ENCODE measurements at regions not wholly inside any gene's neighbourhood (a gene's known extent, or its start where the extent isn't known, plus 50 kb on each side); places are given as distances from the start of the nearest gene placed in this dataset.

DNA sequence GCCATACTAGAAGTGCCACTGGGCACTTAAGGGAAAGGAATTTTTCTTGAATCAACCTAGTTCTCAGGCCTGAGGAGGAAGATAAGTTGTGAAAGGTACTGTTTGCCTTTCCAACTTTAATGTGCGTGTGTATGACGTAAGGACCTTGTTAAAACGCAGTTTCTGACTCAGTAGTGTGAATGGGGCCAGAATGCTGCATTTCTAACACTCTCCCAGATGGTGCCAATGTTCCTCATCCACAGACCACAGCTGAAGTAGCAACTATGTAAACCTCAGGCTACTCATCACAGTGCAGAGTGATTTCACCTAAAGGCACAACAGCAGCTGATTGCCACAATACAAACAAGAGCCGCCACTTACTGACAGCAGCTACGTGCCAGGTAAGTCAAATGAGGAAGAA lies 103.6 kb downstream of the OTOL1 start:
- TF ChIP-seq, protein P1, sequence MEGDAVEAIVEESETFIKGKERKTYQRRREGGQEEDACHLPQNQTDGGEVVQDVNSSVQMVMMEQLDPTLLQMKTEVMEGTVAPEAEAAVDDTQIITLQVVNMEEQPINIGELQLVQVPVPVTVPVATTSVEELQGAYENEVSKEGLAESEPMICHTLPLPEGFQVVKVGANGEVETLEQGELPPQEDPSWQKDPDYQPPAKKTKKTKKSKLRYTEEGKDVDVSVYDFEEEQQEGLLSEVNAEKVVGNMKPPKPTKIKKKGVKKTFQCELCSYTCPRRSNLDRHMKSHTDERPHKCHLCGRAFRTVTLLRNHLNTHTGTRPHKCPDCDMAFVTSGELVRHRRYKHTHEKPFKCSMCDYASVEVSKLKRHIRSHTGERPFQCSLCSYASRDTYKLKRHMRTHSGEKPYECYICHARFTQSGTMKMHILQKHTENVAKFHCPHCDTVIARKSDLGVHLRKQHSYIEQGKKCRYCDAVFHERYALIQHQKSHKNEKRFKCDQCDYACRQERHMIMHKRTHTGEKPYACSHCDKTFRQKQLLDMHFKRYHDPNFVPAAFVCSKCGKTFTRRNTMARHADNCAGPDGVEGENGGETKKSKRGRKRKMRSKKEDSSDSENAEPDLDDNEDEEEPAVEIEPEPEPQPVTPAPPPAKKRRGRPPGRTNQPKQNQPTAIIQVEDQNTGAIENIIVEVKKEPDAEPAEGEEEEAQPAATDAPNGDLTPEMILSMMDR (IDR thresholded peaks at IDR 0.05; ENCODE audit: insufficient read depth, low read length, poor library complexity, severe bottlenecking), result no peak
- H3K27me3 ChIP-seq (ENCODE audit: control insufficient read depth, insufficient read depth, low read length), result no peaks in the 10 kb centered on the region

DNA sequence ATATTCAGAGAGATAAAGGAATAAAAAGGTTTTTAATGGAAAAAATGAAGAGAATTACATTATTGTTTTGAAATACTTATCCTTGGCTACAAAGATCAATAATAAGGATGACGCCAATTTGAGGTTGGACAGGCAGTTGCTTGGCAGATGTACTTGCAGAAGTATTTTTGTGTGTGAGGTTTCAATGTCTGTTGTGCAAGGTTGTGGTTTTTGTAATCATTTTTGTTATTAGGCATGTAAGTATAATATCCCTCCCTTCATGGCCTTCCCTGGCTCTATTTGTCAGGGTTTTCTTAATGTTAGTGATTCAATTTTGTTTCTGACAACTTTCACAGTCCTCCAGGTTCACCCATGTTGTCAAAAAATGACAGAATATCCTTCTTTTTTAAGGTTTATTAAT lies 105.9 kb downstream of the OTOL1 start:
- no peaks in the 10 kb centered on the region for H3K27me3 ChIP-seq (ENCODE audit: control insufficient read depth, insufficient read depth, low read length)
- TF ChIP-seq, protein P1 (IDR thresholded peaks at IDR 0.05; ENCODE audit: insufficient read depth, low read length, poor library complexity, severe bottlenecking), result no peak
- no peak for DNase-seq (ENCODE audit: low read depth)
- no peaks in the 10 kb centered on the region for H3K36me3 ChIP-seq (ENCODE audit: control insufficient read depth, insufficient read depth, low read length)
- no peak overlapping the region for H3K4me3 ChIP-seq (ENCODE audit: low read depth, low read length)

More for the DNA sequence above, 103.6 kb downstream of the OTOL1 start:
- Histone ChIP-seq H3K36me3 (ENCODE audit: control insufficient read depth, insufficient read depth, low read length) (no peaks in the 10 kb centered on the region), H3K4me3 (ENCODE audit: low read depth, low read length) (no peak overlapping the region)
- no peak for DNase-seq (ENCODE audit: low read depth)

DNA sequence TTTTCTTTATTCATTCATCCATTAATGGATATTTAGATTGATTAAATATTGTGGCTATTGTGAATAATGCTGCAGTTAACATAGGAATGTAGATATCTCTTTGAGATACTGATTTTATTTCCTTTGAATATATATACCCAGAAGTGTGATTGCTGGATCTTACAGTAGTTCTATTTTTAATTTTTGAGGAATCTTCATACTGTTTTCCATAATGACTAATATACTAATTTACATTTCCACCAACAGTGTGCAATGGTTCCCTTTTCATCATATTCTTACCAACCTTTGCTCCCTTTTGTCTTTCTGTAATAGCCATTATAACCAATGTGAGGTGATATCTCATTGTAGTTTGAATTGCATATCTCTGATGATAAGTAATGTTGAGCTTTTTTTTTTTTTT lies 106.3 kb downstream of the OTOL1 start:
- Histone ChIP-seq H3K27me3 (ENCODE audit: control insufficient read depth, insufficient read depth, low read length) (no peaks in the 10 kb centered on the region), H3K36me3 (ENCODE audit: control insufficient read depth, insufficient read depth, low read length) (no peaks in the 10 kb centered on the region), H3K4me3 (ENCODE audit: low read depth, low read length) (no peak overlapping the region)
- TF ChIP-seq, protein P1 (IDR thresholded peaks at IDR 0.05; ENCODE audit: insufficient read depth, low read length, poor library complexity, severe bottlenecking), result no peak
- no peak for DNase-seq (ENCODE audit: low read depth)

DNA sequence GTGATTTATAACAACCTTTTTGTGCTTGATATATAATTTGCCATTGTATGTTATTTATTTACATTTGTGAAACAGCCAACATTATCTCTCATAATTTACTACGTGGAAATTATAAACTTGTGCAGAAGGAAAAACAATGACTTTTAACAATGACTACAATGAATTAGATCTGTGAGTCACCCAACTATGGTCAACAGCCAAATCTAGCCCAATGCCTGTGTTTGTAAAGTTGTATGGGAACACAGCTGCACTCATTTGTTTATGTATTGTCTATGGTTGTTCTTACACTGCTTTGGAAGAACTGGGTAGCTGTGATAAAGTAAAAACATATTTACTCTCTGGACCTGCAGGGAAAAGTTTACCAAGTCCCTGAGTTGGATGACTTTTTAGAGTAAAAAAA lies 110.4 kb downstream of the OTOL1 start:
- no peak overlapping the region for H3K4me3 ChIP-seq (ENCODE audit: low read depth, low read length)
- TF ChIP-seq, protein P1 (IDR thresholded peaks at IDR 0.05; ENCODE audit: insufficient read depth, low read length, poor library complexity, severe bottlenecking), result no peak
- H3K27me3 ChIP-seq (ENCODE audit: control insufficient read depth, insufficient read depth, low read length), result no peaks in the 10 kb centered on the region
- DNase-seq (ENCODE audit: low read depth), result no peak
- H3K36me3 ChIP-seq (ENCODE audit: control insufficient read depth, insufficient read depth, low read length), result no peaks in the 10 kb centered on the region

DNA sequence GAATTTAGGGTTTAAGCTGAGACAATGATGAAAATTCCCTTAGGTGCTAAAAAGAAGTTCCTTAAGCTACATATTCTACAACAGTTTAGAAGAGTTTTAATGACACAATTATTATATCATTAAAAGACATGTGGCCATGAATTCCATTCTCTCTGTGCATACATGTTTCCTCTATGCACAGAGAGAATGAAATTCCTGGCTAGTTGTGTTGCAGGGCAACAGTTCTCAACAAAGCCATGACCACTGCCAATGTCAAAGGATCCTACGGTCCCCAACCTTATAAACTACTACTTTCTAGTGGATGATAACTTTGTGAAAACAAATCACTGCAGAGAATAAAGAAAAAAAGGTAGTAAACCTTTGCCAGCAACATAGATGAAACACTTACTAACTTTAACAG lies 122.7 kb downstream of the OTOL1 start:
- TF ChIP-seq, protein P1 (IDR thresholded peaks at IDR 0.05; ENCODE audit: insufficient read depth, low read length, poor library complexity, severe bottlenecking), result no peak
- no peaks in the 10 kb centered on the region for H3K27me3 ChIP-seq (ENCODE audit: control insufficient read depth, insufficient read depth, low read length)
- DNase-seq (ENCODE audit: low read depth), result no peak
- H3K4me3 ChIP-seq (ENCODE audit: low read depth, low read length), result no peak overlapping the region
- no peaks in the 10 kb centered on the region for H3K36me3 ChIP-seq (ENCODE audit: control insufficient read depth, insufficient read depth, low read length)

DNA sequence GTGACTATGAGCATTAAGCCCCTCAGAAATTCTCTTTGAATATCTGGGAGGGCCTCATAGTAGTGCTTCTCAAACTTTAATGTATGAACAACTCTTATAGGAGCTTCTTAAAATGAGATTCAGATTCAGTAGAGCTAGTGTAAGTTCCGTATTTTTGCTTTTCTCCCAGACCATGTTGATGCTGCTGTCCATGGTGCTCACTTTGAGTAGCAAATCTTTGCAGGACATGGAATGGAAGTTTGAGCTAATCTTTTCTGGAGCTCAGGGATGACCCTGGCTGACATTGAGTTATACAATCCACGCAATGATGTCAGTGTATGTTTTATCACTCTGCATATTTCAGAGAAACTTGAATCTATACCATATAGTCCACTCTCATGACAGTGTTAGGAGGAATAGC lies 134.2 kb downstream of the OTOL1 start:
- no peak for DNase-seq (ENCODE audit: low read depth)
- no peaks in the 10 kb centered on the region for H3K27me3 ChIP-seq (ENCODE audit: control insufficient read depth, insufficient read depth, low read length)
- no peak overlapping the region for H3K4me3 ChIP-seq (ENCODE audit: low read depth, low read length)
- H3K36me3 ChIP-seq (ENCODE audit: control insufficient read depth, insufficient read depth, low read length), result no peaks in the 10 kb centered on the region
- TF ChIP-seq, protein P1 (IDR thresholded peaks at IDR 0.05; ENCODE audit: insufficient read depth, low read length, poor library complexity, severe bottlenecking), result no peak
